Stomach (tissue), 8 donors: ENCODE measurements at regions not wholly inside any gene's neighbourhood (a gene's known extent, or its start where the extent isn't known, plus 50 kb on each side); places are given as distances from the start of the nearest gene placed in this dataset.

Experiments
- DNase-seq, 2 donors: peaks; one replicate each; pipeline versions ENCODE4 v3.0.0 to v3.0.0-alpha.2; 2013 to 2019
- H3K27ac ChIP-seq, 5 donors: fragments of 200-600 bp in 4 of 5; sonication (generic) in 4 of 5; one replicate each; pipeline ENCODE4 v1.5.1; 2013 to 2019; ENCODE audit warnings: mild to moderate bottlenecking in 1 of 5, moderate library complexity in 1 of 5
- H3K27me3 ChIP-seq, 3 donors: fragments of 200-600 bp; sonication (generic); one replicate each; pipeline ENCODE4 v1.5.1; 2017 to 2019; ENCODE audit warnings: mixed run types in 1 of 3
- H3K36me3 ChIP-seq, 4 donors: fragments of 200-600 bp; sonication (generic); 1 replicate in 3 of 4; 2 replicates in 1 of 4; pipeline ENCODE4 v1.5.1; 2016 to 2019
- H3K4me1 ChIP-seq, 4 donors: fragments of 200-600 bp; sonication (generic); one replicate each; pipeline ENCODE4 v1.5.1; 2016 to 2019
- H3K4me3 ChIP-seq, 4 donors: fragments of 200-600 bp; sonication (generic) in 3 of 4; one replicate each; pipeline ENCODE4 v1.5.1; 2016 to 2019; ENCODE audit warnings: mild to moderate bottlenecking in 1 of 4
- H3K9me3 ChIP-seq, 4 donors: fragments of 200-600 bp; sonication (generic); one replicate each; pipeline ENCODE4 v1.5.1; 2016 to 2019
- CTCF ChIP-seq, 7 experiments: fragments of 450-650 bp in 4 of 7; fragments of 200-600 bp in 3 of 7; sonication (generic) in 3 of 7; IDR thresholded peaks; one replicate each; pipeline ENCODE4 v1.5.1; 2016 to 2019; ENCODE audit warnings: antibody characterized with exemption in 7 of 7, control low read depth in 2 of 7, mild to moderate bottlenecking in 1 of 7
- EP300 ChIP-seq: sonication (generic); formaldehyde crosslinking; IDR thresholded peaks from one replicate; pipeline ENCODE4 v1.6.1; 2017; ENCODE audit warnings: antibody characterized with exemption
- POLR2A ChIP-seq, 4 donors: fragments of 450-650 bp; IDR thresholded peaks; one replicate each; pipeline ENCODE4 v1.6.1; 2016; ENCODE audit warnings: antibody characterized with exemption in 4 of 4, control low read depth in 2 of 4, mild to moderate bottlenecking in 1 of 4, moderate library complexity in 1 of 4
- POLR2AphosphoS5 ChIP-seq, 3 donors: sonication (generic); formaldehyde crosslinking; IDR thresholded peaks; one replicate each; pipeline ENCODE4 v1.6.1; 2016; ENCODE audit warnings: antibody characterized with exemption in 3 of 3
- WGBS, 5 donors: extraction: QIAGEN DNeasy Blood & Tissue Kit in 3 of 5; methylation state at CpG; one replicate each; pipeline versions ENCODE4 v1.1.5 to v1.1.7; 2013 to 2018; 5-methylcytosine and 5-hydroxymethylcytosine counted together
- intact Hi-C: fragments of 100-400 bp; cut with DNase I; formaldehyde crosslinking; loops from one replicate; pipeline ENCODE4 v1.15.1; 2023; ENCODE audit warnings: low total_unique reads
- donor health status: healthy with polysubstance abuse.
- donor health status: Bipolar disorder and iron deficiency.
- donor health status: healthy.

- Histone ChIP-seq H3K4me3 (no peak overlapping the region), H3K9me3 (peaks cover 0 to 11% (median 5%) of the 10 kb centered on the region in 4 donors), H3K4me1 (no peaks in the 10 kb centered on the region), H3K27me3 (no peaks in the 10 kb centered on the region), H3K27ac (no peak overlapping the region), H3K36me3 (no peaks in the 10 kb centered on the region)
- intact Hi-C loops = no loop called here
- WGBS, 5 donors = 81 to 90% (median 85%) methylated on average over 2 of the region's 2 CpGs
- TF ChIP-seq EP300 = no peak
- TF ChIP-seq POLR2A (IDR thresholded peaks at IDR 0.05) = no peak
- no peak for TF ChIP-seq POLR2AphosphoS5 (IDR thresholded peaks at IDR 0.05)
- TF ChIP-seq CTCF (IDR thresholded peaks at IDR 0.05) = no peak
- no peak for DNase-seq
Measured at GRCh38 chr4:188305690-188306089, 166.4 kb downstream of the TRIML1 start.

GRCh38 chr4:188307591-188307990, 168.3 kb downstream of the TRIML1 start:
- no peak overlapping the region for H3K27ac ChIP-seq
- intact Hi-C loops = no loop called here
- no peak for DNase-seq
- no peaks in the 10 kb centered on the region for H3K27me3 ChIP-seq
- no peaks in the 10 kb centered on the region for H3K9me3 ChIP-seq
- no peak overlapping the region for H3K4me3 ChIP-seq
- TF ChIP-seq CTCF (IDR thresholded peaks at IDR 0.05) = no peak
- TF ChIP-seq POLR2A (IDR thresholded peaks at IDR 0.05) = no peak
- TF ChIP-seq POLR2AphosphoS5 (IDR thresholded peaks at IDR 0.05) = no peak
- TF ChIP-seq EP300 = no peak
- 65 to 72% (median 67%) methylated on average over 4 of the region's 4 CpGs for WGBS, 5 donors
- no peaks in the 10 kb centered on the region for H3K4me1 ChIP-seq
- H3K36me3 ChIP-seq = no peaks in the 10 kb centered on the region

- H3K27me3 ChIP-seq = no peaks in the 10 kb centered on the region
- WGBS, 5 donors = 79 to 89% (median 88%) methylated on average over 6 of the region's 6 CpGs
- no peaks in the 10 kb centered on the region for H3K36me3 ChIP-seq
- H3K27ac ChIP-seq = no peak overlapping the region
- intact Hi-C loops = no loop called here
- H3K9me3 ChIP-seq = no peaks in the 10 kb centered on the region
- TF ChIP-seq POLR2AphosphoS5 (IDR thresholded peaks at IDR 0.05) = no peak
- TF ChIP-seq POLR2A (IDR thresholded peaks at IDR 0.05) = no peak
- no peak for TF ChIP-seq EP300
- no peak for TF ChIP-seq CTCF (IDR thresholded peaks at IDR 0.05)
- H3K4me1 ChIP-seq = no peaks in the 10 kb centered on the region
- no peak overlapping the region for H3K4me3 ChIP-seq
- DNase-seq = no peak
Measured at GRCh38 chr4:188308142-188308541, 168.9 kb downstream of the TRIML1 start.

GRCh38 chr4:188316391-188316790, 177.2 kb downstream of the TRIML1 start:
- H3K4me3 ChIP-seq = no peak overlapping the region
- WGBS, 5 donors = 88 to 94% (median 91%) methylated on average over 2 of the region's 2 CpGs
- no peaks in the 10 kb centered on the region for H3K36me3 ChIP-seq

More at GRCh38 chr4:188316391-188316790, 177.2 kb downstream of the TRIML1 start:
- H3K4me1 ChIP-seq = no peaks in the 10 kb centered on the region
- H3K27ac ChIP-seq = no peak overlapping the region
- no peak for DNase-seq
- TF ChIP-seq EP300 (no peak), CTCF (IDR thresholded peaks at IDR 0.05) (no peak), POLR2A (IDR thresholded peaks at IDR 0.05) (no peak)
- no peaks in the 10 kb centered on the region for H3K27me3 ChIP-seq
- intact Hi-C loops = no loop called here
- no peaks in the 10 kb centered on the region for H3K9me3 ChIP-seq
